Right cardiac atrium (tissue), 5 donors: ENCODE measurements at regions not wholly inside any gene's neighbourhood (a gene's known extent, or its start where the extent isn't known, plus 50 kb on each side); places are given as distances from the start of the nearest gene placed in this dataset.

Experiments used
- ATAC-seq, 2 donors: fragments of 200-7000 bp; cut with Tn5 transposase; one replicate each; pipeline versions ENCODE4 v1.8.0 to v1.9.1; 2020; ENCODE audit warnings: moderate library complexity in 2 of 2, mild to moderate bottlenecking in 1 of 2
- DNase-seq, 3 donors: peaks; one replicate each; pipeline ENCODE4 v3.0.0-alpha.2; 2020
- H3K27ac ChIP-seq: one replicate; pipeline ENCODE4 v1.5.1; 2013; ENCODE audit warnings: mild to moderate bottlenecking, low read length, control low read depth, moderate library complexity
- H3K27me3 ChIP-seq: one replicate; pipeline ENCODE4 v1.6.1; 2013; ENCODE audit not compliant: control insufficient read depth, insufficient read depth
- H3K4me1 ChIP-seq: one replicate; pipeline ENCODE4 v1.6.1; 2013; ENCODE audit warnings: low read length; ENCODE audit not compliant: control insufficient read depth, insufficient read depth
- H3K4me3 ChIP-seq: one replicate; pipeline ENCODE4 v1.5.1; 2013; ENCODE audit warnings: low read length, control low read depth
- H3K9me3 ChIP-seq: one replicate; pipeline ENCODE4 v1.6.1; 2013; ENCODE audit warnings: low read length; ENCODE audit not compliant: control insufficient read depth
- WGBS: extraction: QIAGEN DNeasy Blood & Tissue Kit; methylation state at CpG from one replicate; pipeline ENCODE4 v1.1.7; 2013; 5-methylcytosine and 5-hydroxymethylcytosine counted together
- intact Hi-C, 4 donors: fragments of 100-400 bp; cut with DNase I; formaldehyde crosslinking; loops; one replicate each; pipeline versions ENCODE4 v1.11.0 to v1.14.0; 2022 to 2023
- donor health status: healthy with polysubstance abuse.
- donor health status: DM: no; HTN: yes; CAD: no.
- donor health status: DM: no; HTN: no; CAD: no.
- donor health status: DM: no; HTN: yes; CAD: no; lungs with severe emphysema.
- donor health status: DM: yes; HTN: yes; CAD: no.

- H3K27me3 ChIP-seq: no peaks in the 10 kb centered on the region
- no peaks in the 10 kb centered on the region for H3K9me3 ChIP-seq
- ATAC-seq (no peak), DNase-seq (no peak)
- intact Hi-C loops: no loop called here
- H3K27ac ChIP-seq: no peak overlapping the region
- WGBS: 71% methylated on average over 4 of the region's 4 CpGs
- H3K4me1 ChIP-seq: peaks cover 4% of the 10 kb centered on the region
- no peak overlapping the region for H3K4me3 ChIP-seq
These were observed 112.0 kb downstream of the TMCO5A start for GRCh38 chr15:38046257-38047051.

GRCh38 chr15:38048001-38048455 is 113.6 kb downstream of the TMCO5A start:
- 91% methylated on average over 3 of the region's 3 CpGs for WGBS
- Histone ChIP-seq H3K27me3 (no peaks in the 10 kb centered on the region), H3K4me3 (no peak overlapping the region), H3K9me3 (no peaks in the 10 kb centered on the region), H3K27ac (no peak overlapping the region), H3K4me1 (peaks cover 1% of the 10 kb centered on the region)
- no peak for ATAC-seq
- no peak for DNase-seq
- intact Hi-C loops: no loop called here

- WGBS: 88% methylated on average over 4 of the region's 4 CpGs
- H3K27me3 ChIP-seq: no peaks in the 10 kb centered on the region
- H3K9me3 ChIP-seq: no peaks in the 10 kb centered on the region
- no peaks in the 10 kb centered on the region for H3K4me1 ChIP-seq
- H3K4me3 ChIP-seq: no peak overlapping the region
- no peak for DNase-seq
- ATAC-seq: no peak
- H3K27ac ChIP-seq: no peak overlapping the region
- intact Hi-C loops: no loop called here
These were observed 115.5 kb downstream of the TMCO5A start for GRCh38 chr15:38049891-38050290.

- DNase-seq (no peak), ATAC-seq (no peak)
- no peak overlapping the region for H3K4me3 ChIP-seq
- H3K4me1 ChIP-seq: no peaks in the 10 kb centered on the region
- no peak overlapping the region for H3K27ac ChIP-seq
- intact Hi-C loops: no loop called here
- no peaks in the 10 kb centered on the region for H3K27me3 ChIP-seq
- WGBS: 67% methylated on average over 4 of the region's 4 CpGs
- no peaks in the 10 kb centered on the region for H3K9me3 ChIP-seq
These were observed 116.3 kb downstream of the TMCO5A start for GRCh38 chr15:38050529-38051448.

GRCh38 chr15:38053205-38053604 is 118.8 kb downstream of the TMCO5A start:
- DNase-seq: no peak
- no peak overlapping the region for H3K27ac ChIP-seq
- ATAC-seq: no peak
- intact Hi-C loops: no loop called here
- WGBS: 76% methylated on average over 2 of the region's 2 CpGs
- H3K4me3 ChIP-seq: no peak overlapping the region
- no peaks in the 10 kb centered on the region for H3K9me3 ChIP-seq
- no peaks in the 10 kb centered on the region for H3K27me3 ChIP-seq
- no peaks in the 10 kb centered on the region for H3K4me1 ChIP-seq

- intact Hi-C loops: no loop called here
- H3K27ac ChIP-seq: no peak overlapping the region
- WGBS: 93% methylated on average over 3 of the region's 3 CpGs
- DNase-seq: no peak
- no peaks in the 10 kb centered on the region for H3K4me1 ChIP-seq
- H3K9me3 ChIP-seq: no peaks in the 10 kb centered on the region
- no peaks in the 10 kb centered on the region for H3K27me3 ChIP-seq
- H3K4me3 ChIP-seq: no peak overlapping the region
- ATAC-seq: no peak
These were observed 119.3 kb downstream of the TMCO5A start for GRCh38 chr15:38053776-38054175.

GRCh38 chr15:38054488-38054887 is 120.0 kb downstream of the TMCO5A start:
- no peaks in the 10 kb centered on the region for H3K4me1 ChIP-seq
- intact Hi-C loops: no loop called here
- no peak overlapping the region for H3K4me3 ChIP-seq
- no peaks in the 10 kb centered on the region for H3K9me3 ChIP-seq
- ATAC-seq (no peak), DNase-seq (no peak)
- H3K27me3 ChIP-seq: no peaks in the 10 kb centered on the region
- no peak overlapping the region for H3K27ac ChIP-seq

GRCh38 chr15:38058596-38059075 is 124.2 kb downstream of the TMCO5A start:
- DNase-seq: no peak
- no peak overlapping the region for H3K27ac ChIP-seq
- intact Hi-C loops: no loop called here
- WGBS: 65% methylated on average over 11 of the region's 11 CpGs
- no peaks in the 10 kb centered on the region for H3K4me1 ChIP-seq
- ATAC-seq: no peak
- no peaks in the 10 kb centered on the region for H3K27me3 ChIP-seq
- H3K4me3 ChIP-seq: no peak overlapping the region
- H3K9me3 ChIP-seq: no peaks in the 10 kb centered on the region

GRCh38 chr15:38059665-38060064 is 125.2 kb downstream of the TMCO5A start:
- ATAC-seq: no peak
- Histone ChIP-seq H3K9me3 (no peaks in the 10 kb centered on the region), H3K27me3 (no peaks in the 10 kb centered on the region), H3K27ac (no peak overlapping the region), H3K4me1 (no peaks in the 10 kb centered on the region), H3K4me3 (no peak overlapping the region)
- intact Hi-C loops: loop anchor here in 1 of 4 donors (10.0 kb wide), 1 partner anchor 65 kb away; no protein-coding TSS in a partner anchor
- 95% methylated on average over 1 of the region's 1 CpG for WGBS
- DNase-seq: no peak

GRCh38 chr15:38061856-38062649 is 127.6 kb downstream of the TMCO5A start:
- intact Hi-C loops: loop anchor here in 1 of 4 donors (10.0 kb wide), 1 partner anchor 63 kb away; no protein-coding TSS in a partner anchor

More at GRCh38 chr15:38061856-38062649, 127.6 kb downstream of the TMCO5A start:
- Histone ChIP-seq H3K9me3 (no peaks in the 10 kb centered on the region), H3K4me1 (no peaks in the 10 kb centered on the region), H3K27me3 (no peaks in the 10 kb centered on the region), H3K27ac (no peak overlapping the region), H3K4me3 (no peak overlapping the region)
- DNase-seq (no peak), ATAC-seq (no peak)
- WGBS: 76% methylated on average over 6 of the region's 6 CpGs
